ENCODE measurements at regions not wholly inside any gene's neighbourhood (a gene's known extent, or its start where the extent isn't known, plus 50 kb on each side); places are given as distances from the start of the nearest gene placed in this dataset.

DNA sequence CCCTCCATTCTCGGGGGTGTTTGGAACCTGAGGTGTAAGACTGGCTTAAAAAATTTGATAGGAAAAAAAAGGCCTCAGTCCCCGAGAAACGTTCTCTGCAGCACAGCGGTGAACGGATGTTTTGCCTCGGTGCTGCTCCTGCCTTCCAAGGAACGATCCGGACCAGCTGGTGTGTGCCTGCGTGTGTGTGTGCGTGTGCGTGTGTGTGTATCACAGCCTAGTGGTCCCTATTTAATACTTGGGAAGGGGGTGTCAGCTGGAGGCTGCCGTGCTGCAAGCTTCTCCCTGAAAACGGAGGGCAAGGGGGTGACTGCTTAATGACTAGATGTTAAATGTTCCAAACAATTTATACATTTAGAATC, 76.9 kb downstream of the LHX2 start:
- TF ChIP-seq, protein P1, sequence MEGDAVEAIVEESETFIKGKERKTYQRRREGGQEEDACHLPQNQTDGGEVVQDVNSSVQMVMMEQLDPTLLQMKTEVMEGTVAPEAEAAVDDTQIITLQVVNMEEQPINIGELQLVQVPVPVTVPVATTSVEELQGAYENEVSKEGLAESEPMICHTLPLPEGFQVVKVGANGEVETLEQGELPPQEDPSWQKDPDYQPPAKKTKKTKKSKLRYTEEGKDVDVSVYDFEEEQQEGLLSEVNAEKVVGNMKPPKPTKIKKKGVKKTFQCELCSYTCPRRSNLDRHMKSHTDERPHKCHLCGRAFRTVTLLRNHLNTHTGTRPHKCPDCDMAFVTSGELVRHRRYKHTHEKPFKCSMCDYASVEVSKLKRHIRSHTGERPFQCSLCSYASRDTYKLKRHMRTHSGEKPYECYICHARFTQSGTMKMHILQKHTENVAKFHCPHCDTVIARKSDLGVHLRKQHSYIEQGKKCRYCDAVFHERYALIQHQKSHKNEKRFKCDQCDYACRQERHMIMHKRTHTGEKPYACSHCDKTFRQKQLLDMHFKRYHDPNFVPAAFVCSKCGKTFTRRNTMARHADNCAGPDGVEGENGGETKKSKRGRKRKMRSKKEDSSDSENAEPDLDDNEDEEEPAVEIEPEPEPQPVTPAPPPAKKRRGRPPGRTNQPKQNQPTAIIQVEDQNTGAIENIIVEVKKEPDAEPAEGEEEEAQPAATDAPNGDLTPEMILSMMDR (conservative IDR thresholded peaks at IDR 0.05; ENCODE audit: low read depth, low read length) = no peak
- TF ChIP-seq EZH2phosphoT487 (IDR thresholded peaks at IDR 0.05; ENCODE audit: borderline replicate concordance, low read length) (no peak), EZH2 (IDR thresholded peaks at IDR 0.05; ENCODE audit: low read length, unreplicated experiment) (no peak)
